GM19025 (cell line): ENCODE measurements at regions not wholly inside any gene's neighbourhood (a gene's known extent, or its start where the extent isn't known, plus 50 kb on each side); places are given as distances from the start of the nearest gene placed in this dataset.
"Not testable (repeated sequence)": the region's sequence is repeated elsewhere in the genome, so short reads cannot be mapped to it uniquely, and the experiment has no call there.

Experiments used
- ATAC-seq: cut with Tn5 transposase; IDR thresholded peaks from one replicate; pipeline ENCODE4 v1.9.1; 2021; ENCODE audit warnings: mild to moderate bottlenecking, low read depth, moderate library complexity; ENCODE audit not compliant: unreplicated experiment

DNA sequence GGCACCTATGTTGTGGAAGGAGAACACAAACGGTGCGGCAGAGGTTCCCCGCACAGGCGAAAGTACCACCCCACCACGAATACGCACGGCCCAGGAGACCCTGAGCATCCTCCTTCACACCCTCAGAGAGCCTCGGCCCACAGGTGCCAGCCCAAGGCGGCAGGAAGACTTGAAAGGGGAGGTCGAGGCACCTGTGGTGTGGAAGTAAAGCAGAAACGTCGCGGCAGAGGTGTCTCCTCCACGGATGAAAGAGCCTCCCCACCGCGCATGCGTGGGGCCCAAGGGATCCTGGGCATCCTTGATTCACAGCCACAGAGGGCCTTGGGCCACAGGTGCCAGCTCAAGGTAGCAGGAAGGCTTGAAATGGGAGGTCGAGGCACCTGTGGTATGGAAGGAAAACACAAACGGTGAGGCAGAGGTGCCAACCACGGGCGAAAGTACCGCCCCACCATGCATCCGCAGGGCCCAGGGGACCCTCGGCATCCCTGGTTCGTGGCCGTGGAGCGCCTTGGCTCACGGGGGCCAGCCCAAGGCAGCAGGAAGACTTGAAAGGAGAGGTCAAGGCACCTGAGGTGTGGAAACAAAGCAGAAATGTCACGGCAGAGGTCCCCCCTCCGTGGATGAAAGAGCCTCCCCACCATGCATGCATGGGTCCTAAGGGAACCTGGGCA is 380.1 kb downstream of the ALG10 start:
- ATAC-seq, result no peak

DNA sequence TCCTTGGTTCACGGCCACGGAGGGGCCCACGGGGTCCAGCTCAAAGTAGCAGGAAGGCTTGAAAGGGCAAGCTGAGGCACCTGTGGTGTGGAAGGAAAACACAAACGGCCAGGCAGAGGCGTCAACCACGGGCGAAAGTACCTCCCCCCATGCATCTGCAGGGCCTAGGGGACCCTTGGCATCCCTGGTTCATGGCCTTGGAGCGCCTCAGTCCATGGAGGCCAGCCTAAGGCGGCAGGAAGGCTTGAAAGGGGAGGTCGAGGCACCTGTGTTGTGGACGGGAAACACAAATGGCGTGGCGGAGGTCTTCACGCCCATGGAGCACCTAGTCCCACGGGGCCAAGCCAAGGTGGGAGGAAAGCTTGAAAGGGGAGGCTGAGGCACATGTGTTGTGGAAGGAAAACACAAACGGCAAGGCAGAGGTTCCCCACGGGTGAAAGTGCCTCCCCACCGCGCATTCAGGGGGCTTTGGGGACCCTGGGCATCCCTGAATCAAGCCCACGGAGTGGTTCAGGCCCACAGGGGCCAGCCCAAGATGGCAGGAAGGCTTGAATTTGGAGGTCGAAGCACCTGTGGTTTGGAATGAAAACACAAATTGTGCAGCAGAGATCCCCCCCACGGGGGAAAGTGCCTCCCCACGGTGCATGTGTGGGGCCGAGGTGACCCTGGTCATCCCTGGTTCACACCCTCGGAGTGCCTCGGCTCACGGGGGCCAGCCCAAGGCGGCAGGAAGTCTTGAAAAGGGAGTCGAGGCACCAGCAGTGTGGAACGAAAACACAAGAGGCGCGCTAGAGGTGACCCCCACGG is 380.8 kb downstream of the ALG10 start:
- no peak for ATAC-seq

DNA sequence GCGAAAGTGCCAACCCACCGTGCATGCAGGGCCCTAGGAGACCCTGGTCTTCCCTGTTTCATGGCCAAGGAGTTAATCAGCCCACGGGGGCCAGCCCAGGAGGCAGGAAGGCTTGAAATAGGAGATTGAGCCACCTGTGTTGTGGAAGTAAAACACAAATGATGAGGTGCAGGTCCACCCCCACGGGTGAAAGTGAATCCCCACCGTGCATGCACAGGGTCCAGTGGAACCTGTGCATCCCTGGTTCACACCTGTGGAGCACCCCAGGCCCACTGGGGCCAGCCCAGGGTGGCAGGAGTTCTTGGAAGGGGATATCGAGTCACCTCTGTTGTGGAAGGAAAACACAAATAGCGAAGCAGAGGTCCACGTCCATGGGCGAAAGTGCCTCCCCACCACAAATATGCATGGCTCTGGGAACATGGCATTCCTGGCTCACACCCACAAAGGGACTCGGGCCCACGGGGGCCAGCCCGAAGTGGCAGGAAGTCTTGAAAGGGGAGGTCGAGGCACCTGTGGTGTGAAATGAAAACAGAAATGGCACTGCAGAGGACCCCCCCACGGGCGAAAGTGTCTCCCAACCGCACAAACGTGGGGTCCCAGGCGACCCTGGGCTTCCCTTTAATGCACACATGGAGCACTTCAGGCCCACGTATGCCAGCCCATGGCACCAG is 381.5 kb downstream of the ALG10 start:
- no peak for ATAC-seq

DNA sequence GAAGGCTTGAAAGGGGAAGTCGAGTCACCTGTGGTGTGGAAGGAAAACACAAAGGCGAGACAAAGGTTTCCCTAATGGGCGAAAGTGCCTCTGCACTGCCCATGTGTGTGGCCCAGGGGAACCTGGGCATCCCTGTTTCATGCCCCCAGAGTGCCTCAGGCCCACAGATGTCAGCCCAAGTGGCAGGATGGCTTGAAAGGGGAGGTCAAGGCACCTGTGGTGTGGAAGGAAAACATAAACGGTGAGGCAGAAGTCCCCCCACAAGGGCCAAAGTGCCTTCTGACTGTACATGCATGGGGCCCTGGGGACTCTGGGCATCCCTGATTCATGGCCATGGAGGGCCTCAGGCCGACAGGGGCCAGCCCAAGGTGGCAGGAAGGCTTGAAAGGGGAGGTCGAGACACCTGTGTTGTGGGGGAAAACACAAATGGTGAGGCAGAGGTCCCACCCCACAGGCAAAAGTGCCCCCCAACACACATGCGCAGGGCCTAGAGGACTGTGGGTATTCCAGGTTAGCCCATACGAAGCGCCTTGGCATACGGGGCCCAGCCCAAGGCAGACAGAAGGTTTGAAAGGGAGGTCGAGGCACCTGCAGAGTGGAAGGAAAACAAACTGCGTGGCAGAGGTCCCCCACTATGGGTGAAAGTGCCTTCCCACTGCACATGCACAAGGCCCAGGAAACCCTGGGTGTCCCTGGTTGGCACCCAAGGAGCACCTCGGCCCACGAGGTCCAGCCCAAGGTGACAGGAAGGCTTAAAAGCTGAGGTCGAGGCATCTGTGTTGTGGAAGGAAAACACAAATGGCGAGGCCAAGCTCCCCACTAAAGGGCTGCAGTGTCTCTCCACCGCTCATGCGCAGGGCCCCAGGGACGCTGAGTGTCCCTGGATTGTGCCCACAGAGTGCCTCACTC is 382.3 kb downstream of the ALG10 start:
- ATAC-seq, result no peak

DNA sequence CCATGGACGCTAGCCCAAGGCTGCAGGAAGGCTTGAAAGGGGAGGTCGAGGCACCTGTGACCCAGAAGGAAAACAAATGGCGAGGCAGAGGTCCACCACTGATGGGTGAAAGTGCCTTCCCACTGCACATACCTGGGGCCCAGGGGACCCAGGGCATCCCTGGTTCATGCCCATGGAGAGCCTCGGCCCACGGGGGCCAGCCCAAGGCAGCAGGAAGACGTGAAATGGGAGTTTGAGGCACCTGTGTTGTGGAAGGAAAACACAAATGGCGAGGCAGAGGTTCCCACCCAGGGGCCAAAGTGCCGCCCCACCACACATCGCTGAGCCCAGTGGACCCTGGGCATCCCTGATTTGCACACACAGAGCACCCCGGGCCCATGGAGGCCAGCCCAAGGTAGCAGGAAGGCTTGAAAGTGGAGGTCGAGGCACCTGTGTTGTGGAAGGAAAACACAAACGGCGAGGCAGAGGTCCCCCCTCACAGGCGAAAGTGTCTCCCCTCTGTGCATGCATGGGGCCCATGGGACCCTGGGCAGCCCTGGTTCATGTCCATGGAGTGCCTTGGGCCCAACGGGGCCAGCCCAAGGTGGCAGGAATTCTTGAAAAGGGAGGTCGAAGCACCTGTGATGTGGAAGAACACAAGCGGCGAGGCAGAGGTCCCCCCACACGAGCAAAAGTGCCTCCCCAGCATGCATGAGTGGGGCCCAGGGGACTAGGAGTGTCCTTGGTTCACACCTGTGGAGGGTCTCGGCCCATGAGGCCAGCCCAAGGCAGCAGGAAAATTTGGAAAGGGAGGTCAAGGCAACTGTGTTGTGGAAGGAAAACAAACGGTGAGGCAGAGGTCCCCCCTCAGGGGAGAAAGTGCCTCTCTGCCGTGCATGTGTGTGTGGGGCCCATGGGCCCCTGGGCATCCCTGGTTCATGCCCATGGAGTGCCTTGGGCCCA is 383.3 kb downstream of the ALG10 start:
- ATAC-seq, result no peak

DNA sequence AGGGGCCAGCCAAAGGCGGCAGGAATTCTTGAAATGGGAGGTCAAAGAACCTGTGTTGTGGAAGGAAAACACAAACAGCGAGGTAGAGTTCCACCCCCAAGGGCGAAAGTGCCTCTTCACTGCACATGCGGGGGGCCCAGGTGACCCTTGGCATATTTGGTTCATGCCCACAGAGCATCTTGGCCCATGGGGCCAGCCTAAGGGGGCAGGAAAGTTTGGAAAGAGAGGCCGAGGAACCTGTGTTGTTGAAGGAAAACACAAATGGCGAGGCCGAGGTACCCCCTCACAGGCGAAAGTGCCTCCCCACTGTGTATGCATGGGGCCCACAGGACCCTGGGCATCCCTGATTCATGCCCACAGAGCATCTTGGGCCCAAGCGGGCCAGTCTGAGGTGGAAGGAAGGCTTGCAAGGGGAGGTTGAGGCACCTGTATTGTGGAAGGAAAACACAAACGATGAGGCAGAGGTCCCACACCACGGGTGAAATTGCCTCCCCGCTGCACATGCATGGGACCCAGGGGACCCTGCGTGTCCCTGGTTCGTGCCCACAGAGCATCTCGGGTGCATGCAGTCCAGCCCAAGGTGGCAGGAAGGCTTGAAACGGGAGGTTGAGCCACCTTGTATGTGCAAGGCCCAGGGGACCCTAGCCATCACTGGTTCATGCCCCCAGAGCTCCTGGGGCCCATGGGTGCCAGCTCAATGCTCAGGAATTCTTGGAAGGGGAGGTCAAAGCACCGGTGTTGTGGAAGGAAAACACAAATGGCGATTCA is 384.1 kb downstream of the ALG10 start:
- ATAC-seq, result no peak

DNA sequence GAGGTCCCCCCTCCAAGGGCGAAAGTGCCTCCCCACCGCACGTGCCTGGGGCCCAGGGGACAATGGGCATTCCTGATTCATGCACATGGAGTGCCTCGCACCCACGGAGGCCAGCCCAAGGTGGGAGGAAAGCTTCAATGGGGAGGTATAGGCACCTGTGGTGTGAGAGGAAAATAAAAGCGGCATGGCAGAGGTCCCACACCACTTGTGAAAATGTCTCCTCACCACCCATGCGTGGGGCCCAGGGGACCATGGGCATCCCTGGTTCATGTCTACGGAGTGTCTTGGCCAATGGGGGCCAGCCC is 384.7 kb downstream of the ALG10 start:
- no peak for ATAC-seq

DNA sequence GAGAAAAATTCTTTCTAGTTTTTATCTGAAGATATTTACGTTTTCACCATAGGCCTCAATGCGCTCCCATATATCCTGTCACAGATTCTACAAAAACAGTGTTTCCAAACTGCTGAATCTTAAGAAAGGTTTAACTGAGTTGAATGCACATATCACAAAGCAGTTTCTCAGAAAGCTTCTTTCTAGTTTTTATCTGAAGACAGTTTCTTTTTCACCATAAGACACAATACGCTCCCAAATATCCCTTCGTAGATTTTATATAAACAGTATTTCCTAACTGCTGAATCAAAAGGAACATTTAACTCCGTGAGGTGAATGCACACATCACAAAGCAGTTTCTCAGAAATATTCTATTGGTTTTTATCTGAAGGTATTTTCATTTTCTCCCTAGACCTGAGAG is 385.5 kb downstream of the ALG10 start:
- ATAC-seq, result no peak

DNA sequence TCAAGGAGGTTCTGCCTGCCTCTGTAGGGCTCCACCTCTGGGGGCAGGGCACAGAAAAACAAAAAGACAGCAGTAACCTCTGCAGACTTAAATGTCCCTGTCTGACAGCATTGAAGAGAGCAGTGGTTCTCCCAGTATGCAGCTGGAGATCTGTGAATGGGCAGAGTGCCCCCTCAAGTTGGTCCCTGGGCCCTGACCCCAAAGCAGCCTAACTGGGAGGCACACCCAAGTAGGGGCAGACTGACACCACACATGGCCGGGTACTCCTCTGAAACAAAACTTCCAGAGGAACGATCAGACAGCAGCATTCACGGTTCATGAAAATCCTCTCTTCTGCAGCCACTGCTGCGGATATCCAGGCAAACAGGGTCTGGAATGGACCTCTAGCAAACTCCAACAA is 409.2 kb downstream of the ALG10 start:
- not testable (repeated sequence) for ATAC-seq
